Neural progenitor cell (in vitro differentiated cells): ENCODE measurements at regions not wholly inside any gene's neighbourhood (a gene's known extent, or its start where the extent isn't known, plus 50 kb on each side); places are given as distances from the start of the nearest gene placed in this dataset.

Experiments
- EZH2 ChIP-seq: fragments of 200-600 bp; sonication (generic); IDR thresholded peaks from 2 replicates; pipeline ENCODE4 v1.6.1; 2017; ENCODE audit warnings: antibody characterized with exemption, mild to moderate bottlenecking, moderate library complexity
- TF ChIP-seq, protein P1 (sequence below): fragments of 200-600 bp; sonication (generic); IDR thresholded peaks from 2 replicates; pipeline ENCODE4 v1.5.1; 2017; ENCODE audit warnings: antibody characterized with exemption, mild to moderate bottlenecking

- TF ChIP-seq, protein P1, sequence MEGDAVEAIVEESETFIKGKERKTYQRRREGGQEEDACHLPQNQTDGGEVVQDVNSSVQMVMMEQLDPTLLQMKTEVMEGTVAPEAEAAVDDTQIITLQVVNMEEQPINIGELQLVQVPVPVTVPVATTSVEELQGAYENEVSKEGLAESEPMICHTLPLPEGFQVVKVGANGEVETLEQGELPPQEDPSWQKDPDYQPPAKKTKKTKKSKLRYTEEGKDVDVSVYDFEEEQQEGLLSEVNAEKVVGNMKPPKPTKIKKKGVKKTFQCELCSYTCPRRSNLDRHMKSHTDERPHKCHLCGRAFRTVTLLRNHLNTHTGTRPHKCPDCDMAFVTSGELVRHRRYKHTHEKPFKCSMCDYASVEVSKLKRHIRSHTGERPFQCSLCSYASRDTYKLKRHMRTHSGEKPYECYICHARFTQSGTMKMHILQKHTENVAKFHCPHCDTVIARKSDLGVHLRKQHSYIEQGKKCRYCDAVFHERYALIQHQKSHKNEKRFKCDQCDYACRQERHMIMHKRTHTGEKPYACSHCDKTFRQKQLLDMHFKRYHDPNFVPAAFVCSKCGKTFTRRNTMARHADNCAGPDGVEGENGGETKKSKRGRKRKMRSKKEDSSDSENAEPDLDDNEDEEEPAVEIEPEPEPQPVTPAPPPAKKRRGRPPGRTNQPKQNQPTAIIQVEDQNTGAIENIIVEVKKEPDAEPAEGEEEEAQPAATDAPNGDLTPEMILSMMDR = no peak
- TF ChIP-seq EZH2 = no peak
These were observed 78.7 kb upstream of the FOXN3 start for GRCh38 chr14:89495718-89496117.
